IMR-90 (cell line): ENCODE measurements at regions not wholly inside any gene's neighbourhood (a gene's known extent, or its start where the extent isn't known, plus 50 kb on each side); places are given as distances from the start of the nearest gene placed in this dataset.

Source experiments
- ATAC-seq: fragments of 200-7000 bp; cut with Tn5 transposase; 2 replicates; pipeline ENCODE4 v1.9.1; 2020; ENCODE audit warnings: low read depth, mild to moderate bottlenecking, moderate library complexity
- BruUV-seq: library from RNA; stranded (reverse); fragments of 400-500 nt; replicated peaks from 2 replicates; lab custom pipeline; 2021; lab: Mats Ljungman, UMichigan
- CTCF ChIA-PET: fragments of 300-600 bp; formaldehyde crosslinking; extraction: SDS; loops from one replicate; lab custom pipeline; 2021; ENCODE audit warnings: antibody characterized with exemption; lab: Yijun Ruan, JAX
- POLR2A ChIA-PET: fragments of 300-600 bp; sonication (Branson Sonifier 250); formaldehyde crosslinking; loops from one replicate; lab custom pipeline; 2022; ENCODE audit warnings: antibody characterized with exemption; ENCODE audit not compliant: unreplicated experiment; lab: Charles Lee
- DNase-seq: peaks from one replicate; pipeline ENCODE4 v3.0.0; 2013
- H2AFZ ChIP-seq: replicated peaks from 2 replicates; pipeline ENCODE3; 2013; ENCODE audit warnings: low read length, mild to moderate bottlenecking; ENCODE audit not compliant: poor library complexity
- H2AK5ac ChIP-seq: 2 replicates; pipeline ENCODE4 v1.6.1; 2013; ENCODE audit warnings: low read depth, low read length, inconsistent platforms
- H2AK9ac ChIP-seq: replicated peaks from 2 replicates; pipeline ENCODE3; 2013; ENCODE audit warnings: mild to moderate bottlenecking, low read depth, low read length, moderate library complexity; ENCODE audit not compliant: poor library complexity
- H2BK120ac ChIP-seq: 2 replicates; pipeline ENCODE4 v1.6.1; 2013; ENCODE audit warnings: low read depth, low read length, inconsistent platforms
- H2BK15ac ChIP-seq: 3 replicates; pipeline ENCODE4 v1.6.1; 2013; ENCODE audit warnings: low read depth, low read length, inconsistent platforms
- H2BK20ac ChIP-seq: 2 replicates; pipeline ENCODE4 v1.6.1; 2013; ENCODE audit warnings: low read depth, mild to moderate bottlenecking, inconsistent platforms, low read length, moderate library complexity
- H2BK5ac ChIP-seq: 2 replicates; pipeline ENCODE4 v1.6.1; 2013; ENCODE audit warnings: mild to moderate bottlenecking, low read depth, low read length, inconsistent platforms; ENCODE audit not compliant: poor library complexity, severe bottlenecking
- H3K14ac ChIP-seq: replicated peaks from 2 replicates; pipeline ENCODE4 v1.6.1; 2013; ENCODE audit warnings: low read depth, low read length, inconsistent platforms
- H3K18ac ChIP-seq: 2 replicates; pipeline ENCODE4 v1.6.1; 2013; ENCODE audit warnings: low read depth, low read length, control low read depth
- H3K23ac ChIP-seq: 2 replicates; pipeline ENCODE4 v1.6.1; 2013; ENCODE audit warnings: low read depth, low read length, inconsistent platforms
- H3K27ac ChIP-seq: 2 replicates; pipeline ENCODE4 v1.5.1; 2013; ENCODE audit warnings: mild to moderate bottlenecking, control low read depth, low read length; ENCODE audit not compliant: insufficient read depth
- H3K27me3 ChIP-seq: 2 replicates; pipeline ENCODE4 v1.6.1; 2013; ENCODE audit warnings: low read length; ENCODE audit not compliant: control insufficient read depth, insufficient read depth
- H3K36me3 ChIP-seq: 2 replicates; pipeline ENCODE4 v1.6.1; 2013; ENCODE audit warnings: low read length, mixed read lengths; ENCODE audit not compliant: control insufficient read depth, insufficient read depth
- H3K4ac ChIP-seq: 2 replicates; pipeline ENCODE4 v1.6.1; 2013; ENCODE audit warnings: low read depth, low read length, inconsistent platforms
- H3K4me1 ChIP-seq: 2 replicates; pipeline ENCODE4 v1.6.1; 2013; ENCODE audit warnings: low read length, mixed read lengths; ENCODE audit not compliant: control insufficient read depth, insufficient read depth
- H3K4me2 ChIP-seq: 2 replicates; pipeline ENCODE4 v1.6.1; 2013; ENCODE audit warnings: low read depth, mild to moderate bottlenecking, control low read depth, low read length, moderate library complexity
- H3K4me3 ChIP-seq: 2 replicates; pipeline ENCODE4 v1.5.1; 2013; ENCODE audit warnings: low read depth, mild to moderate bottlenecking, control low read depth, low read length, moderate library complexity; ENCODE audit not compliant: insufficient read depth
- H3K56ac ChIP-seq: 2 replicates; pipeline ENCODE4 v1.6.1; 2013; ENCODE audit warnings: low read length, inconsistent platforms; ENCODE audit not compliant: insufficient read depth; ENCODE audit errors: extremely low read depth
- H3K79me1 ChIP-seq, 2 experiments: 2 replicates each; pipeline ENCODE4 v1.6.1; 2013; ENCODE audit warnings: low read length in 2 of 2, inconsistent platforms in 1 of 2, low read depth in 1 of 2
- H3K9ac ChIP-seq: 2 replicates; pipeline ENCODE4 v1.6.1; 2013; ENCODE audit warnings: low read depth, low read length, control low read depth
- H3K9me1 ChIP-seq: 2 replicates; pipeline ENCODE4 v1.6.1; 2013; ENCODE audit warnings: low read length, inconsistent platforms; ENCODE audit not compliant: insufficient read depth
- H3K9me3 ChIP-seq: 2 replicates; pipeline ENCODE4 v1.6.1; 2013; ENCODE audit warnings: low read length; ENCODE audit not compliant: control insufficient read depth, insufficient read depth
- H4K20me1 ChIP-seq: 2 replicates; pipeline ENCODE4 v1.6.1; 2013; ENCODE audit warnings: low read length, inconsistent platforms; ENCODE audit not compliant: insufficient read depth
- H4K5ac ChIP-seq: 2 replicates; pipeline ENCODE4 v1.6.1; 2013; ENCODE audit warnings: mild to moderate bottlenecking, low read depth, low read length, control low read depth
- H4K8ac ChIP-seq, 2 experiments: 2 replicates each; pipeline ENCODE4 v1.6.1; 2013; ENCODE audit warnings: low read depth in 2 of 2, low read length in 2 of 2, control low read depth in 1 of 2, inconsistent platforms in 1 of 2
- H4K91ac ChIP-seq: 2 replicates; pipeline ENCODE4 v1.6.1; 2013; ENCODE audit warnings: low read depth, low read length, inconsistent platforms; ENCODE audit not compliant: insufficient read depth
- CHD1 ChIP-seq: IDR thresholded peaks from 2 replicates; pipeline ENCODE4 v1.6.1; 2012; ENCODE audit warnings: low read depth, low read length, improper control_type of control experiment
- FOS ChIP-seq: fragments of 150-350 bp; IDR thresholded peaks from 2 replicates; pipeline ENCODE4 v1.6.1; 2016; ENCODE audit warnings: low read depth, low read length
- MAFK ChIP-seq: IDR thresholded peaks from 2 replicates; pipeline ENCODE4 v1.6.1; 2012; ENCODE audit warnings: low read depth, low read length, improper control_type of control experiment
- MXI1 ChIP-seq: IDR thresholded peaks from 2 replicates; pipeline ENCODE4 v1.6.1; 2012; ENCODE audit warnings: low read depth, mild to moderate bottlenecking, low read length, moderate library complexity, borderline replicate concordance
- NFE2L2 ChIP-seq: fragments of 150-350 bp; IDR thresholded peaks from 2 replicates; pipeline ENCODE4 v1.6.1; 2016; ENCODE audit warnings: low read depth, mild to moderate bottlenecking, low read length
- POLR2A ChIP-seq: IDR thresholded peaks from 2 replicates; pipeline ENCODE4 v1.6.1; 2012; ENCODE audit warnings: mild to moderate bottlenecking, low read depth, low read length
- RCOR1 ChIP-seq: IDR thresholded peaks from 2 replicates; pipeline ENCODE4 v1.6.1; 2012; ENCODE audit warnings: mild to moderate bottlenecking, low read length, improper control_type of control experiment; ENCODE audit not compliant: insufficient replicate concordance
- RFX5 ChIP-seq: IDR thresholded peaks from 2 replicates; pipeline ENCODE4 v1.8.0; 2012; ENCODE audit warnings: low read depth, mild to moderate bottlenecking, low read length, moderate library complexity
- WGBS, 2 experiments: methylation state at CpG; one replicate each; pipeline versions ENCODE4 v1.1.5 to v1.1.7; 2013; ENCODE audit warnings: missing lambda C conversion rate in 2 of 2; ENCODE audit not compliant: insufficient read length in 1 of 2; ENCODE audit errors: extremely low coverage in 2 of 2; 5-methylcytosine and 5-hydroxymethylcytosine counted together
- dilution Hi-C: fragments of 300-500 bp; cut with HindIII; formaldehyde crosslinking; loops from one replicate; pipeline ENCODE4 v1.14.3; 2018; ENCODE audit warnings: low sequenced_read_pairs; ENCODE audit not compliant: unreplicated experiment
- in situ Hi-C: fragments of 300-500 bp; cut with MboI; formaldehyde crosslinking; loops from 3 replicates; pipeline ENCODE4 v1.14.3; 2019; ENCODE audit warnings: low sequenced_read_pairs, inconsistent platforms, mixed read lengths
- intact Hi-C: fragments of 100-400 bp; cut with micrococcal nuclease; formaldehyde crosslinking; loops from 2 replicates; pipeline ENCODE4 v1.10.0; 2022
- TF ChIP-seq, protein P1 (sequence below): fragments of 150-350 bp; IDR thresholded peaks from 2 replicates; pipeline ENCODE4 v1.6.1; 2016; ENCODE audit warnings: low read depth, mild to moderate bottlenecking, low read length, moderate library complexity, borderline replicate concordance

DNA sequence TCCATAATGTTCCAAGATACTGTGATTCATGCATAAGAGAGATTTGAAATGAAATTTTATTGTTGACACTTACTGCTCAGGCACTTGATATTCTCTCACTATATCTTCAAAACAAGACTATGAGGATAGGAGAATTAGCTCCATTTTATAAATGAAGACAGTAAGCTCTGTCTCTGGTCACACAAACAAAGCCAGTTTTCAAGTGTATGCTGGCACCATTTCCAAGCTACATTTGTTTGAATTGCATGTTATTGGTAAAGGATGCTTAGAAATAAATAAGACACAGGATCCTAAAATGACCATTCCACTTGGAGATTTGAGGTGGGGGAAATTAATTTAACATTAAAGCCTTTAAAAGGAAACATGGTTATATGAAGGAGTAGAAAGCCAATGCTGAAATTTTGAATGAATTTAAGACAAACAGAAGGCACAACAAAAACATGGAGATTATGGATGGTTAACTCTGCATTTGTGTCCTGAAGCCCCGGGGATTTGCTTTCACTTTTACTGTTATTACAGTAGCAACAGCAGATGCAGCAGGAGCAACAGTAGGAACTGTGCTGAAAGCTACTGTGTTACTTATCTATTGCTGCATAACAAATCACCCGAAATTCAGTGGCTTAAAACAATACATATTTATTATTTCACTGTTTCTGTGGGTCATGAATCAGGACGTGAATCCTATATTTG lies 79.7 kb upstream of the ASTN2 start:
- no TSS peak for BruUV-seq
- Histone ChIP-seq H3K27me3 (no peaks in the 10 kb centered on the region), H4K20me1 (no peaks in the 10 kb centered on the region), H3K4me3 (no peak overlapping the region), H3K14ac (no peak overlapping the region), H3K56ac (no peak overlapping the region), H2BK5ac (no peak overlapping the region), H3K36me3 (no peaks in the 10 kb centered on the region), H3K4ac (no peak overlapping the region), H2BK120ac (no peak overlapping the region), H2BK15ac (no peak overlapping the region), H3K27ac (no peak overlapping the region), H2AK9ac (no peak overlapping the region), H3K79me1 (no peaks in the 10 kb centered on the region), H4K8ac (no peak overlapping the region), H3K4me1 (no peaks in the 10 kb centered on the region), H3K18ac (no peak overlapping the region), H3K23ac (no peak overlapping the region), H3K9ac (no peak overlapping the region), H3K9me1 (no peaks in the 10 kb centered on the region), H4K91ac (no peak overlapping the region), H2AK5ac (no peak overlapping the region), H4K5ac (no peak overlapping the region), H3K4me2 (no peak overlapping the region), H3K9me3 (peaks cover 3% of the 10 kb centered on the region; the same call in 1 of the 2 replicates), H2BK20ac (no peak overlapping the region), H2AFZ (no peak overlapping the region)
- in situ Hi-C loops: no loop called here
- TF ChIP-seq MAFK: no peak
- no peak for TF ChIP-seq RFX5
- TF ChIP-seq FOS: no peak
- TF ChIP-seq CHD1: no peak
- TF ChIP-seq MXI1: no peak
- TF ChIP-seq RCOR1: no peak
- TF ChIP-seq POLR2A: no peak
- TF ChIP-seq, protein P1, sequence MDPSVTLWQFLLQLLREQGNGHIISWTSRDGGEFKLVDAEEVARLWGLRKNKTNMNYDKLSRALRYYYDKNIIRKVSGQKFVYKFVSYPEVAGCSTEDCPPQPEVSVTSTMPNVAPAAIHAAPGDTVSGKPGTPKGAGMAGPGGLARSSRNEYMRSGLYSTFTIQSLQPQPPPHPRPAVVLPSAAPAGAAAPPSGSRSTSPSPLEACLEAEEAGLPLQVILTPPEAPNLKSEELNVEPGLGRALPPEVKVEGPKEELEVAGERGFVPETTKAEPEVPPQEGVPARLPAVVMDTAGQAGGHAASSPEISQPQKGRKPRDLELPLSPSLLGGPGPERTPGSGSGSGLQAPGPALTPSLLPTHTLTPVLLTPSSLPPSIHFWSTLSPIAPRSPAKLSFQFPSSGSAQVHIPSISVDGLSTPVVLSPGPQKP: no peak
- no peak for TF ChIP-seq NFE2L2
- intact Hi-C loops: no loop called here
- ChIA-PET CTCF (no interaction called here), POLR2A (no interaction called here)
- no CpG with 5 or more reads among the region's 3 CpGs for WGBS, 2 experiments
- DNase-seq: no peak
- no peak for ATAC-seq
- dilution Hi-C loops: no loop called here
